ENCODE measurements at regions not wholly inside any gene's neighbourhood (a gene's known extent, or its start where the extent isn't known, plus 50 kb on each side); places are given as distances from the start of the nearest gene placed in this dataset.

- no peak for TF ChIP-seq SIN3A (IDR thresholded peaks at IDR 0.05; ENCODE audit: borderline replicate concordance, insufficient read depth, low read depth, low read length)
- no peak for TF ChIP-seq CTCF (IDR thresholded peaks at IDR 0.05)
These were observed 103.2 kb upstream of the MMADHC start for GRCh38 chr2:149690825-149691224.
